OCI-LY3 (cell line): ENCODE measurements at regions not wholly inside any gene's neighbourhood (a gene's known extent, or its start where the extent isn't known, plus 50 kb on each side); places are given as distances from the start of the nearest gene placed in this dataset.

Experiments
- H2AFZ ChIP-seq: fragments of 200-600, 300-600 bp; shearing (Covaris generic); 2 replicates; pipeline ENCODE4 v1.6.0; 2014; ENCODE audit warnings: antibody characterized with exemption, low read depth, low read length
- H3K27ac ChIP-seq: fragments of 200-600, 300-600 bp; sonication (generic); 2 replicates; pipeline ENCODE4 v1.5.1; 2014; ENCODE audit warnings: mild to moderate bottlenecking, low read length, moderate library complexity, mixed read lengths
- H3K27me3 ChIP-seq: fragments of 200-600, 300-600 bp; sonication (generic); 2 replicates; pipeline ENCODE4 v1.6.1; 2014; ENCODE audit warnings: low read depth, low read length, mixed read lengths
- H3K36me3 ChIP-seq: fragments of 200-600, 300-600 bp; sonication (generic); replicated peaks from 2 replicates; pipeline ENCODE3; 2014; ENCODE audit warnings: low read depth, low read length, mixed read lengths
- H3K4me1 ChIP-seq: fragments of 300-600, 200-600 bp; sonication (generic); 2 replicates; pipeline ENCODE4 v1.6.1; 2014; ENCODE audit warnings: low read length, mixed read lengths
- H3K4me2 ChIP-seq: fragments of 200-600, 300-600 bp; sonication (generic); 2 replicates; pipeline ENCODE4 v1.6.1; 2014; ENCODE audit warnings: low read length, mixed read lengths
- H3K4me3 ChIP-seq: fragments of 300-600, 200-600 bp; sonication (generic); 2 replicates; pipeline ENCODE4 v1.5.1; 2014; ENCODE audit warnings: antibody characterized with exemption, mild to moderate bottlenecking, low read length, moderate library complexity
- H3K79me2 ChIP-seq: fragments of 300-600, 200-600 bp; shearing (Covaris generic); 2 replicates; pipeline ENCODE4 v1.6.1; 2014; ENCODE audit warnings: mild to moderate bottlenecking, low read length, mixed read lengths
- H3K9ac ChIP-seq: fragments of 300-600, 200-600 bp; shearing (Covaris generic); 2 replicates; pipeline ENCODE4 v1.6.0; 2014; ENCODE audit warnings: mild to moderate bottlenecking, low read length, moderate library complexity
- H3K9me3 ChIP-seq: fragments of 200-600, 300-600 bp; shearing (Covaris generic); 2 replicates; pipeline ENCODE4 v1.6.1; 2014; ENCODE audit warnings: low read length, mixed read lengths; ENCODE audit not compliant: insufficient read depth
- H4K20me1 ChIP-seq: fragments of 200-600, 300-600 bp; sonication (generic); 2 replicates; pipeline ENCODE4 v1.6.1; 2016; ENCODE audit warnings: low read length, mixed read lengths; ENCODE audit not compliant: insufficient read depth
- CTCF ChIP-seq: fragments of 200-600, 300-600 bp; sonication (generic); IDR thresholded peaks from 2 replicates; pipeline ENCODE4 v1.5.1; 2014; ENCODE audit warnings: antibody characterized with exemption, low read length, low read depth
- EZH2phosphoT487 ChIP-seq: fragments of 200-600 bp; shearing (Covaris generic); IDR thresholded peaks from 2 replicates; pipeline ENCODE4 v1.6.1; 2018; ENCODE audit warnings: antibody characterized with exemption, mixed run types, low read depth

- H3K79me2 ChIP-seq = no peaks in the 10 kb centered on the region
- no peaks in the 10 kb centered on the region for H3K9me3 ChIP-seq
- no peaks in the 10 kb centered on the region for H3K4me1 ChIP-seq
- H4K20me1 ChIP-seq = no peaks in the 10 kb centered on the region
- no peaks in the 10 kb centered on the region for H3K27me3 ChIP-seq
- no peak overlapping the region for H3K4me2 ChIP-seq
- no peak overlapping the region for H3K4me3 ChIP-seq
- no peak overlapping the region for H2AFZ ChIP-seq
- no peak overlapping the region for H3K9ac ChIP-seq
- H3K27ac ChIP-seq = no peak overlapping the region
- no peaks in the 10 kb centered on the region for H3K36me3 ChIP-seq
- peak; percentile 64 for TF ChIP-seq CTCF
- no peak for TF ChIP-seq EZH2phosphoT487
Observed at GRCh38 chr5:128905568-128906110, 59.6 kb upstream of the SLC27A6 start.

GRCh38 chr5:128913551-128913950 is 51.7 kb upstream of the SLC27A6 start:
- Histone ChIP-seq H4K20me1 (no peaks in the 10 kb centered on the region), H2AFZ (no peak overlapping the region), H3K27me3 (no peaks in the 10 kb centered on the region), H3K4me2 (no peak overlapping the region), H3K79me2 (no peaks in the 10 kb centered on the region), H3K4me3 (no peak overlapping the region), H3K36me3 (no peaks in the 10 kb centered on the region), H3K9ac (no peak overlapping the region), H3K9me3 (no peaks in the 10 kb centered on the region), H3K27ac (no peak overlapping the region), H3K4me1 (peaks cover 5% of the 10 kb centered on the region; the same call in 1 of the 2 replicates)
- TF ChIP-seq EZH2phosphoT487 (no peak), CTCF (no peak)
